ENCODE measurements at regions not wholly inside any gene's neighbourhood (a gene's known extent, or its start where the extent isn't known, plus 50 kb on each side); places are given as distances from the start of the nearest gene placed in this dataset.

- DNase-seq, result no peak
Measured at GRCh38 chr2:118496870-118497611, 350.4 kb downstream of the EN1 start.

- no peak for DNase-seq
Measured at GRCh38 chr2:118496467-118496866, 351.0 kb downstream of the EN1 start.

- no peak for DNase-seq
Measured at GRCh38 chr2:118495290-118495689, 352.2 kb downstream of the EN1 start.

- DNase-seq, result no peak
Measured at GRCh38 chr2:118493213-118493612, 354.2 kb downstream of the EN1 start.

- no peak for DNase-seq
Measured at GRCh38 chr2:118492335-118492734, 355.1 kb downstream of the EN1 start.

- no peak for DNase-seq
Measured at GRCh38 chr2:118490330-118490729, 357.1 kb downstream of the EN1 start.

GRCh38 chr2:118489712-118490299, 357.6 kb downstream of the EN1 start:
- DNase-seq, result no peak

GRCh38 chr2:118481299-118481698, 366.1 kb downstream of the EN1 start:
- no peak for DNase-seq

GRCh38 chr2:118479020-118479419, 368.4 kb downstream of the EN1 start:
- no peak for DNase-seq

- DNase-seq, result no peak
Measured at GRCh38 chr2:118477111-118477862, 370.2 kb downstream of the EN1 start.

GRCh38 chr2:118475622-118476205, 371.7 kb downstream of the EN1 start:
- DNase-seq, result no peak

GRCh38 chr2:118474541-118474920, 372.9 kb downstream of the EN1 start:
- no peak for DNase-seq

- DNase-seq, result no peak
Measured at GRCh38 chr2:118473846-118474540, 373.5 kb downstream of the EN1 start.

GRCh38 chr2:118473241-118473640, 374.2 kb downstream of the EN1 start:
- DNase-seq, result no peak

- DNase-seq, result no peak
Measured at GRCh38 chr2:118470297-118470696, 377.2 kb downstream of the EN1 start.

- no peak for DNase-seq
Measured at GRCh38 chr2:118469103-118469502, 378.3 kb downstream of the EN1 start.

GRCh38 chr2:118464546-118465265, 376.4 kb downstream of the INSIG2 start:
- DNase-seq, result no peak

GRCh38 chr2:118464046-118464445, 375.8 kb downstream of the INSIG2 start:
- DNase-seq, result no peak

GRCh38 chr2:118460425-118460824, 372.2 kb downstream of the INSIG2 start:
- DNase-seq, result no peak

GRCh38 chr2:118459426-118459825, 371.2 kb downstream of the INSIG2 start:
- no peak for DNase-seq

GRCh38 chr2:118457951-118458350, 369.7 kb downstream of the INSIG2 start:
- DNase-seq, result no peak

GRCh38 chr2:118449401-118449800, 361.1 kb downstream of the INSIG2 start:
- DNase-seq, result no peak

Data from activated CD8-positive, alpha-beta memory T cell treated with anti-CD3 and anti-CD28 coated beads, Interleukin-2, amount 50 U/mL, for 4 hours (primary cell).